ENCODE measurements at regions not wholly inside any gene's neighbourhood (a gene's known extent, or its start where the extent isn't known, plus 50 kb on each side); places are given as distances from the start of the nearest gene placed in this dataset.

DNA sequence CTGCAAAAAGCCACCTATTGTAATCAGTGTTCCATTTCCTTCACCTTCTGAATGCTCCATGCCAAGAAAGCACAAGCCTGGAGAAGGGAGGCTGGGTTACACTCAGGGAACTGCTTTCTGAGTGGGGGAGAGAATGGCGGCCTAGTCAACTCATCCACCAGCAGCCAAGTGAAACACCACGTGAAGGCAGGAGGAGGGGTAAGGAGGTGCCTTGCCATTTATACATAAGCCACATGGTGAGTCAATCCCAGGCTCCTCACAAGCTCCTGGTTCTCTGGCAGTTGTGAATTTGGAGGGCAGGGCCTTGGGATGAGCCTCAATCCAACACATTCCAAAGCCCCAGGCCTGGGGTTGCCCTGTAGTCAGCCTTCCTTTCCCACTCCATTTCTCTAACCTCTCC, 149.4 kb downstream of the CD24 start:
- TF ChIP-seq CTCF (IDR thresholded peaks at IDR 0.05) = no peak
- no peak for TF ChIP-seq POLR2A (IDR thresholded peaks at IDR 0.05)
- TF ChIP-seq POLR2AphosphoS5 (IDR thresholded peaks at IDR 0.05) = no peak

Measured in prostate gland (tissue), 2 donors.